Mesothelial cell of epicardium (in vitro differentiated cells): ENCODE measurements at regions not wholly inside any gene's neighbourhood (a gene's known extent, or its start where the extent isn't known, plus 50 kb on each side); places are given as distances from the start of the nearest gene placed in this dataset.
"Not testable (repeated sequence)": the region's sequence is repeated elsewhere in the genome, so short reads cannot be mapped to it uniquely, and the experiment has no call there.

ENCODE experiments used
- DNase-seq, 2 experiments: peaks; one replicate each; pipeline ENCODE4 v3.0.0; 2021; ENCODE audit warnings: low spot score in 2 of 2; ENCODE audit not compliant: unreplicated experiment in 2 of 2
- H3K27ac Mint-ChIP-seq: 2 replicates; pipeline ENCODE4 v1.8.0; 2021; ENCODE audit warnings: mixed read lengths
- H3K27me3 Mint-ChIP-seq: 2 replicates; pipeline ENCODE4 v1.8.0; 2021; ENCODE audit warnings: low read depth, mixed read lengths
- H3K36me3 Mint-ChIP-seq: 2 replicates; pipeline ENCODE4 v1.8.0; 2021; ENCODE audit warnings: mixed read lengths
- H3K4me1 Mint-ChIP-seq: 2 replicates; pipeline ENCODE4 v1.8.0; 2021; ENCODE audit warnings: mixed read lengths
- H3K4me3 Mint-ChIP-seq: 2 replicates; pipeline ENCODE4 v1.8.0; 2021; ENCODE audit warnings: mild to moderate bottlenecking, moderate library complexity, mixed read lengths
- H3K9me3 Mint-ChIP-seq: 2 replicates; pipeline ENCODE4 v1.8.0; 2021; ENCODE audit warnings: mixed read lengths
- CTCF ChIP-seq: fragments of 200-600 bp; sonication (generic); IDR thresholded peaks from one replicate; pipeline ENCODE4 v1.5.0; 2021; ENCODE audit warnings: antibody characterized with exemption; ENCODE audit not compliant: unreplicated experiment

DNA sequence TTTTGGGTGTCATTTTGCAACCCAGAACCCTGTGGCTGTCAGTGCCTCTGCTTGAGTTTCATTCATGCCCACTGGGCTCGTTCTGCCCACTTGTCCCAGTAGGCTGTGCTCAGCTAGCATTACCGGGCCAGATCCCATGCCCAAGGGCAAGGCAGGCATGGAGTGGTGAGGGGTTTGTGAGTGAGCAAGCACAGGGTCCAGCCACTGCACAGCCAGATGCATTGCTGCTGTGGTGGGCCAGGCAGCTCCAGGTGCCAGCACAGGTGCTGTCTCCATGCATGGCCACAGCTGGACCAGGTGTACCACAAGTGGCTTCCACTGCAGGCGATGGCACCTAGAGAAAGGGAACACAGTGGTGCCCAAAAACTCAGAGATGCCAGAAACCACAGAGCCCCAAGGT, 1671.2 kb downstream of the OLFM4 start:
- no peak for TF ChIP-seq CTCF
- no peak overlapping the region for H3K27ac Mint-ChIP-seq
- H3K27me3 Mint-ChIP-seq = no peaks in the 10 kb centered on the region
- H3K9me3 Mint-ChIP-seq = no peaks in the 10 kb centered on the region
- H3K4me1 Mint-ChIP-seq = no peaks in the 10 kb centered on the region
- H3K36me3 Mint-ChIP-seq = peaks cover 2% of the 10 kb centered on the region
- DNase-seq = no peak
- no peak overlapping the region for H3K4me3 Mint-ChIP-seq

GRCh38 chr13:54705738-54706137, 1677.1 kb downstream of the OLFM4 start:
- no peak for DNase-seq
- no peak for TF ChIP-seq CTCF
- H3K27ac Mint-ChIP-seq = no peak overlapping the region
- peaks cover 21% of the 10 kb centered on the region for H3K9me3 Mint-ChIP-seq
- H3K27me3 Mint-ChIP-seq = no peaks in the 10 kb centered on the region
- peaks cover 6% of the 10 kb centered on the region for H3K4me1 Mint-ChIP-seq
- H3K36me3 Mint-ChIP-seq = peaks cover 5% of the 10 kb centered on the region
- H3K4me3 Mint-ChIP-seq = no peak overlapping the region

DNA sequence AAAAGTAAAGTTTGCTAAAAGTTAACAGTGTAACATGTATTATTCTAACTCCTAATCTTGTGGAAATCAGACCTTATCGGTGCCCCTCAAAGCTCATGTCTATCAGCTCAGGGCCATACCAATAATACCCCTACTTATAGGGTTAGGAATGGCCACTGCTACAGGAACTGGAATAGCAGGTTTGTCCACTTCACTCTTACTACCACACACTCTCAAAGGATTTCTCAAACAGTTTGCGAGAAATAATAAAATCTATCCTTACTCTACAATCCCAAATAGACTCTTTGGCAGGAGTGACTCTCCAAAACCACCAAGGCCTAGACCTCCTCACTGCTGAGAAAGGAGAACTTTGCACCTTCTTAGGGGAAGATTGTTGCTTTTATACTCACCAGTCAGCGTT, 1677.7 kb downstream of the OLFM4 start:
- Mint-ChIP-seq H3K4me1 (peaks cover 6% of the 10 kb centered on the region), H3K27me3 (no peaks in the 10 kb centered on the region), H3K4me3 (no peak overlapping the region), H3K9me3 (peaks cover 22% of the 10 kb centered on the region), H3K27ac (no peak overlapping the region), H3K36me3 (peaks cover 5% of the 10 kb centered on the region)
- DNase-seq = no peak
- no peak for TF ChIP-seq CTCF

GRCh38 chr13:54709546-54709945, 1680.9 kb downstream of the OLFM4 start:
- no peak for DNase-seq
- no peak for TF ChIP-seq CTCF
- Mint-ChIP-seq H3K9me3 (peaks cover 38% of the 10 kb centered on the region), H3K4me1 (peaks cover 6% of the 10 kb centered on the region), H3K36me3 (peaks cover 5% of the 10 kb centered on the region), H3K27ac (no peak overlapping the region), H3K4me3 (no peak overlapping the region), H3K27me3 (no peaks in the 10 kb centered on the region)

DNA sequence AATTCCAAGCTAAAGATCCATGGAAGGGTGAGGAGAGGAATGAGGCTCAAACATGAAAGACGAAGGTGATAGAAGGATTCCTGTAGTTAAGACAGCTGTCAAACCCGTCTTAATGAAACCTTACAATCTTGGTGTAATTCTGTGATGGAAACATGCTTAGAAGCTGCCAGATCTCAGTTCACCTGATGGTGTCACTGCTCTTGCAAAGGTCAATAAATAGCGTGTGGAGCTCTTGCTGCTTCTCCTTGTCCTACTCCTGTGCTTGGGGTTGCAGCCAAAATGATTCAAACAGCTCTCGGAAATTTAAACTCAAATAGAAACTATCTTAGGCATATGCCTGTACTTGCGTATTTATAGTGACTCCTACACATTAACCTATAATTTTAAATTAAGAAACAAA, 1705.0 kb downstream of the OLFM4 start:
- Mint-ChIP-seq H3K9me3 (peaks cover 16% of the 10 kb centered on the region), H3K27ac (no peak overlapping the region), H3K4me3 (no peak overlapping the region), H3K36me3 (no peaks in the 10 kb centered on the region), H3K4me1 (peaks cover 2% of the 10 kb centered on the region), H3K27me3 (no peaks in the 10 kb centered on the region)
- no peak for DNase-seq
- TF ChIP-seq CTCF = no peak

- H3K9me3 Mint-ChIP-seq, DNase-seq, H3K36me3 Mint-ChIP-seq, H3K4me1 Mint-ChIP-seq, H3K27ac Mint-ChIP-seq, H3K27me3 Mint-ChIP-seq, H3K4me3 Mint-ChIP-seq: not testable (repeated sequence)
These were observed 1708.6 kb downstream of the OLFM4 start for GRCh38 chr13:54737211-54737610.
